Keratinocyte (primary cell): ENCODE measurements at regions not wholly inside any gene's neighbourhood (a gene's known extent, or its start where the extent isn't known, plus 50 kb on each side); places are given as distances from the start of the nearest gene placed in this dataset.

Experiments
- DNase-seq: peaks from one replicate; pipeline ENCODE4 v3.0.0-alpha.2; 2011; ENCODE audit warnings: low read depth, missing footprints, low spot score
- FAIRE-seq: peaks from 2 replicates; lab custom pipeline; 2011; peaks lifted over from hg19 to GRCh38; lab: Jason Lieb, UNC
- H2AFZ ChIP-seq: 2 replicates; pipeline ENCODE4 v1.6.0; 2012; ENCODE audit warnings: low read length, control low read depth, inconsistent platforms; ENCODE audit not compliant: control insufficient read depth
- H3K27ac ChIP-seq: 2 replicates; pipeline ENCODE4 v1.5.1; 2011; ENCODE audit warnings: low read length; ENCODE audit not compliant: control insufficient read depth, insufficient read depth
- H3K27me3 ChIP-seq: 3 replicates; pipeline ENCODE4 v1.6.0; 2011; ENCODE audit warnings: low read length; ENCODE audit not compliant: control insufficient read depth, insufficient read depth; ENCODE audit errors: extremely low read depth
- H3K36me3 ChIP-seq, 2 experiments: 2 replicates in 1 of 2; 3 replicates in 1 of 2; pipeline ENCODE4 v1.5.1; 2011; ENCODE audit warnings: low read length in 2 of 2, mild to moderate bottlenecking in 1 of 2; ENCODE audit not compliant: control insufficient read depth in 2 of 2, insufficient read depth in 2 of 2; ENCODE audit errors: extremely low read depth in 1 of 2
- H3K4me1 ChIP-seq: 3 replicates; pipeline ENCODE4 v1.5.1; 2011; ENCODE audit warnings: low read length; ENCODE audit not compliant: control insufficient read depth, insufficient read depth; ENCODE audit errors: extremely low read depth
- H3K4me2 ChIP-seq: 3 replicates; pipeline ENCODE4 v1.6.0; 2011; ENCODE audit warnings: low read depth, low read length; ENCODE audit not compliant: control insufficient read depth, insufficient read depth; ENCODE audit errors: extremely low read depth
- H3K4me3 ChIP-seq, 3 experiments: fragments of 200-600 bp in 1 of 3; sonication (generic) in 1 of 3; 2 replicates in 2 of 3; 3 replicates in 1 of 3; pipeline ENCODE4 v1.5.1; 2011 to 2016; ENCODE audit warnings: low read length in 3 of 3, mild to moderate bottlenecking in 3 of 3, control low read depth in 2 of 3, inconsistent platforms in 1 of 3, low read depth in 1 of 3, mixed read lengths in 1 of 3, mixed run types in 1 of 3, moderate library complexity in 1 of 3; ENCODE audit not compliant: control insufficient read depth in 2 of 3, insufficient read depth in 2 of 3; ENCODE audit errors: extremely low read depth in 1 of 3
- H3K79me2 ChIP-seq: 2 replicates; pipeline ENCODE4 v1.6.0; 2012; ENCODE audit warnings: low read length; ENCODE audit not compliant: control insufficient read depth, insufficient read depth
- H3K9ac ChIP-seq: 3 replicates; pipeline ENCODE4 v1.6.0; 2011; ENCODE audit warnings: low read length; ENCODE audit not compliant: control insufficient read depth, insufficient read depth; ENCODE audit errors: extremely low read depth
- H3K9me1 ChIP-seq: 3 replicates; pipeline ENCODE4 v1.6.0; 2011; ENCODE audit warnings: low read length; ENCODE audit not compliant: control insufficient read depth, insufficient read depth; ENCODE audit errors: extremely low read depth
- H3K9me3 ChIP-seq: 2 replicates; pipeline ENCODE4 v1.5.1; 2012; ENCODE audit warnings: low read depth, low read length; ENCODE audit not compliant: control insufficient read depth
- H4K20me1 ChIP-seq: 3 replicates; pipeline ENCODE4 v1.6.0; 2011; ENCODE audit warnings: low read length; ENCODE audit not compliant: control insufficient read depth, insufficient read depth; ENCODE audit errors: extremely low read depth
- CTCF ChIP-seq, 3 experiments: IDR thresholded peaks in 1 of 3; conservative IDR thresholded peaks in 1 of 3; optimal IDR thresholded peaks in 1 of 3; 2 replicates in 2 of 3; 3 replicates in 1 of 3; pipeline versions ENCODE3 to v1.5.1; 2011; ENCODE audit warnings: low read length in 3 of 3, mild to moderate bottlenecking in 3 of 3, moderate library complexity in 2 of 3, control low read depth in 1 of 3, inconsistent platforms in 1 of 3; ENCODE audit not compliant: insufficient read depth in 2 of 3; ENCODE audit errors: extremely low read depth in 1 of 3
- EZH2 ChIP-seq: IDR thresholded peaks from one replicate; pipeline ENCODE4 v1.6.1; 2012; ENCODE audit warnings: inconsistent platforms, mild to moderate bottlenecking, low read length, moderate library complexity
- dilution Hi-C: fragments of 300-500 bp; cut with MboI; formaldehyde crosslinking; loops from one replicate; pipeline ENCODE4 v1.7.0; 2020; ENCODE audit warnings: low sequenced_read_pairs; ENCODE audit not compliant: extremely low pct_ligation_motif_present

- H2AFZ ChIP-seq = peak overlapping the region; percentile 20
- FAIRE-seq = no peak
Measured at GRCh38 chr2:174681099-174682006, 82.9 kb downstream of the CHRNA1 start.

GRCh38 chr2:174680221-174680620 is 82.6 kb upstream of the WIPF1 start:
- dilution Hi-C loops = no loop called here
- no peak overlapping the region for H3K4me3 ChIP-seq
- H3K27me3 ChIP-seq = peaks cover 48% of the 10 kb centered on the region
- H3K4me2 ChIP-seq = no peak overlapping the region
- H4K20me1 ChIP-seq = no peaks in the 10 kb centered on the region
- H3K27ac ChIP-seq = no peak overlapping the region
- H3K9ac ChIP-seq = no peak overlapping the region
- no peak overlapping the region for H2AFZ ChIP-seq
- H3K79me2 ChIP-seq = no peaks in the 10 kb centered on the region
- DNase-seq (no peak), FAIRE-seq (no peak)
- H3K4me1 ChIP-seq = no peaks in the 10 kb centered on the region
- TF ChIP-seq EZH2 (no peak), CTCF (optimal IDR thresholded peaks at IDR 0.05 in 1 of 3, IDR thresholded peaks at IDR 0.05 in 1 of 3, conservative IDR thresholded peaks at IDR 0.05 in 1 of 3; ENCODE audit: extremely low read depth in 1 of 3, insufficient read depth in 2 of 3, low read length in 3 of 3) (no peak)
- no peaks in the 10 kb centered on the region for H3K9me3 ChIP-seq
- no peaks in the 10 kb centered on the region for H3K36me3 ChIP-seq
- no peaks in the 10 kb centered on the region for H3K9me1 ChIP-seq

More at GRCh38 chr2:174681099-174682006, 82.9 kb downstream of the CHRNA1 start:
- TF ChIP-seq CTCF (optimal IDR thresholded peaks at IDR 0.05 in 1 of 3, IDR thresholded peaks at IDR 0.05 in 1 of 3, conservative IDR thresholded peaks at IDR 0.05 in 1 of 3; ENCODE audit: extremely low read depth in 1 of 3, insufficient read depth in 2 of 3, low read length in 3 of 3) = no peak
- no peak for TF ChIP-seq EZH2
- no peak overlapping the region for H3K9ac ChIP-seq
- DNase-seq = no peak
- no peaks in the 10 kb centered on the region for H3K4me1 ChIP-seq
- H3K36me3 ChIP-seq = no peaks in the 10 kb centered on the region
- no peaks in the 10 kb centered on the region for H3K9me1 ChIP-seq
- H3K4me3 ChIP-seq = peak overlapping the region in 2 of 3 experiments; percentile 39 to 52
- peaks cover 48% of the 10 kb centered on the region for H3K27me3 ChIP-seq
- dilution Hi-C loops = no loop called here
- H3K79me2 ChIP-seq = no peaks in the 10 kb centered on the region
- H3K9me3 ChIP-seq = no peaks in the 10 kb centered on the region
- no peaks in the 10 kb centered on the region for H4K20me1 ChIP-seq
- no peak overlapping the region for H3K27ac ChIP-seq
- peak overlapping the region; percentile 78 for H3K4me2 ChIP-seq
